GM21390 (cell line): ENCODE measurements at regions not wholly inside any gene's neighbourhood (a gene's known extent, or its start where the extent isn't known, plus 50 kb on each side); places are given as distances from the start of the nearest gene placed in this dataset.

ENCODE experiments used
- ATAC-seq: cut with Tn5 transposase; IDR thresholded peaks from one replicate; pipeline ENCODE4 v1.9.1; 2021; ENCODE audit not compliant: unreplicated experiment

- no peak for ATAC-seq
Measured at GRCh38 chr6:42512579-42512978, 51.2 kb upstream of the UBR2 start.

GRCh38 chr6:42511803-42512422 is 51.9 kb upstream of the UBR2 start:
- no peak for ATAC-seq

- no peak for ATAC-seq
Measured at GRCh38 chr6:42510795-42511194, 53.0 kb upstream of the UBR2 start.

GRCh38 chr6:42509765-42510164 is 54.1 kb upstream of the UBR2 start:
- ATAC-seq, result peak; percentile 38

GRCh38 chr6:42509256-42509655 is 54.6 kb upstream of the UBR2 start:
- ATAC-seq, result no peak

- ATAC-seq, result no peak
Measured at GRCh38 chr6:42507901-42508300, 55.9 kb upstream of the UBR2 start.

GRCh38 chr6:42507195-42507594 is 55.5 kb upstream of the TRERF1 start:
- no peak for ATAC-seq

GRCh38 chr6:42506070-42506469 is 54.3 kb upstream of the TRERF1 start:
- no peak for ATAC-seq

- no peak for ATAC-seq
Measured at GRCh38 chr6:42505385-42505718, 53.6 kb upstream of the TRERF1 start.

- ATAC-seq, result no peak
Measured at GRCh38 chr6:42503894-42504293, 52.2 kb upstream of the TRERF1 start.

GRCh38 chr6:42502990-42503389 is 51.3 kb upstream of the TRERF1 start:
- ATAC-seq, result no peak

- no peak for ATAC-seq
Measured at GRCh38 chr6:42502127-42502526, 50.4 kb upstream of the TRERF1 start.
